ENCODE measurements at regions not wholly inside any gene's neighbourhood (a gene's known extent, or its start where the extent isn't known, plus 50 kb on each side); places are given as distances from the start of the nearest gene placed in this dataset.

DNA sequence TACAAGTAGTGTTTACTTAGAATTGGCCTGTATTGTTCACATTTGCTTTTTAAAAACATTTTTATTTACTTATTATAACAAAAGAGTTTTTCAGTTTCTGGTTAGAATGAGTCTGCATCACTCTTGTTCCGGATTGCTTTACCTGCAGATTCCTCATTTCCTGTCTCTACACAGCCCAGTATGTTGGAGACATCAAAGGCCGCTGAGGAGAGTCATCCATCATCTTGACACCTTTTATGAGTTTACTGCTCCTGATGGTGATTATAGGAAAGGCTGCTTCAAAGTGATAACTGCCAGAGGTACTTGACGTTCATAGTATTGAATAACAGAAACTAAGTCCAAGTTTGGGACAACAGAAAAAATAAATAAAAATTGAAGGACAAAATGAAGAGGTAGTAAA lies 490.5 kb upstream of the CA10 start:
- Mint-ChIP-seq H3K36me3 (ENCODE audit: unreplicated experiment) (no peaks in the 10 kb centered on the region), H3K4me1 (ENCODE audit: unreplicated experiment) (no peaks in the 10 kb centered on the region), H3K27ac (ENCODE audit: unreplicated experiment) (no peak overlapping the region), H3K27me3 (ENCODE audit: unreplicated experiment) (no peaks in the 10 kb centered on the region), H3K9me3 (ENCODE audit: unreplicated experiment) (peaks cover 24% of the 10 kb centered on the region), H3K4me3 (ENCODE audit: unreplicated experiment) (no peak overlapping the region)
- TF ChIP-seq, protein P1, sequence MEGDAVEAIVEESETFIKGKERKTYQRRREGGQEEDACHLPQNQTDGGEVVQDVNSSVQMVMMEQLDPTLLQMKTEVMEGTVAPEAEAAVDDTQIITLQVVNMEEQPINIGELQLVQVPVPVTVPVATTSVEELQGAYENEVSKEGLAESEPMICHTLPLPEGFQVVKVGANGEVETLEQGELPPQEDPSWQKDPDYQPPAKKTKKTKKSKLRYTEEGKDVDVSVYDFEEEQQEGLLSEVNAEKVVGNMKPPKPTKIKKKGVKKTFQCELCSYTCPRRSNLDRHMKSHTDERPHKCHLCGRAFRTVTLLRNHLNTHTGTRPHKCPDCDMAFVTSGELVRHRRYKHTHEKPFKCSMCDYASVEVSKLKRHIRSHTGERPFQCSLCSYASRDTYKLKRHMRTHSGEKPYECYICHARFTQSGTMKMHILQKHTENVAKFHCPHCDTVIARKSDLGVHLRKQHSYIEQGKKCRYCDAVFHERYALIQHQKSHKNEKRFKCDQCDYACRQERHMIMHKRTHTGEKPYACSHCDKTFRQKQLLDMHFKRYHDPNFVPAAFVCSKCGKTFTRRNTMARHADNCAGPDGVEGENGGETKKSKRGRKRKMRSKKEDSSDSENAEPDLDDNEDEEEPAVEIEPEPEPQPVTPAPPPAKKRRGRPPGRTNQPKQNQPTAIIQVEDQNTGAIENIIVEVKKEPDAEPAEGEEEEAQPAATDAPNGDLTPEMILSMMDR (IDR thresholded peaks at IDR 0.05) = no peak
- DNase-seq (ENCODE audit: extremely low spot score, unreplicated experiment) = no peak

- Mint-ChIP-seq H3K27ac (ENCODE audit: unreplicated experiment) (no peak overlapping the region), H3K4me1 (ENCODE audit: unreplicated experiment) (no peaks in the 10 kb centered on the region), H3K27me3 (ENCODE audit: unreplicated experiment) (no peaks in the 10 kb centered on the region), H3K36me3 (ENCODE audit: unreplicated experiment) (no peaks in the 10 kb centered on the region), H3K4me3 (ENCODE audit: unreplicated experiment) (no peak overlapping the region), H3K9me3 (ENCODE audit: unreplicated experiment) (peaks cover 25% of the 10 kb centered on the region)
- TF ChIP-seq, protein P1 (IDR thresholded peaks at IDR 0.05) = no peak
- DNase-seq (ENCODE audit: extremely low spot score, unreplicated experiment) = no peak
Measured at GRCh38 chr17:52647411-52647810, 488.9 kb upstream of the CA10 start.

- TF ChIP-seq, protein P1 (IDR thresholded peaks at IDR 0.05) = no peak
- Mint-ChIP-seq H3K4me1 (ENCODE audit: unreplicated experiment) (no peaks in the 10 kb centered on the region), H3K36me3 (ENCODE audit: unreplicated experiment) (no peaks in the 10 kb centered on the region), H3K4me3 (ENCODE audit: unreplicated experiment) (no peak overlapping the region), H3K27me3 (ENCODE audit: unreplicated experiment) (no peaks in the 10 kb centered on the region), H3K27ac (ENCODE audit: unreplicated experiment) (no peak overlapping the region), H3K9me3 (ENCODE audit: unreplicated experiment) (peaks cover 23% of the 10 kb centered on the region)
- DNase-seq (ENCODE audit: extremely low spot score, unreplicated experiment) = no peak
Measured at GRCh38 chr17:52636443-52636842, 477.9 kb upstream of the CA10 start.

GRCh38 chr17:52606590-52606989 lies 448.1 kb upstream of the CA10 start:
- Mint-ChIP-seq H3K4me1 (ENCODE audit: unreplicated experiment) (no peaks in the 10 kb centered on the region), H3K4me3 (ENCODE audit: unreplicated experiment) (no peak overlapping the region), H3K36me3 (ENCODE audit: unreplicated experiment) (no peaks in the 10 kb centered on the region), H3K27ac (ENCODE audit: unreplicated experiment) (no peak overlapping the region), H3K9me3 (ENCODE audit: unreplicated experiment) (peaks cover 39% of the 10 kb centered on the region), H3K27me3 (ENCODE audit: unreplicated experiment) (no peaks in the 10 kb centered on the region)
- DNase-seq (ENCODE audit: extremely low spot score, unreplicated experiment) = no peak
- TF ChIP-seq, protein P1 (IDR thresholded peaks at IDR 0.05) = no peak

DNA sequence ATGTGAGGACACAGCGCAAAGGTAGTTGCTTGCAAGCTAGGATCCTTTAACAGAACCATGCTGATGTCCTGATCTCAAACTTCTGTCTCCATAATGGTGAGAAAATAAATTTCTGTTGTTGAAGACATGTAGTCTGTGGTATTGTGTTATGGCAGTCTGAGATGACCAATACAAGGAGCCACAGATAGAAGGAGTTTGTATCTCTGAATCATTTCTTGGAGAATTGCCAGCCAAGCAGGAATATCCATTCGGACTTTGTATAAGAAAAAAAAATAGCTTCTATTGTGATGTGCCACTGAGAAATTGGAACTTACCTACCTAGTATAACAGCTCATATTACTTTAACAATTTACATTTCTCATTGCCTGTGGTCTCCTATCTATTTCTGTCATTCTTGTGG lies 447.6 kb upstream of the CA10 start:
- no peaks in the 10 kb centered on the region for H3K36me3 Mint-ChIP-seq (ENCODE audit: unreplicated experiment)
- TF ChIP-seq, protein P1 (IDR thresholded peaks at IDR 0.05) = no peak
- H3K9me3 Mint-ChIP-seq (ENCODE audit: unreplicated experiment) = peaks cover 35% of the 10 kb centered on the region
- H3K27ac Mint-ChIP-seq (ENCODE audit: unreplicated experiment) = no peak overlapping the region
- no peaks in the 10 kb centered on the region for H3K4me1 Mint-ChIP-seq (ENCODE audit: unreplicated experiment)
- H3K4me3 Mint-ChIP-seq (ENCODE audit: unreplicated experiment) = no peak overlapping the region
- DNase-seq (ENCODE audit: extremely low spot score, unreplicated experiment) = no peak
- H3K27me3 Mint-ChIP-seq (ENCODE audit: unreplicated experiment) = no peaks in the 10 kb centered on the region

Measured in osteocyte (in vitro differentiated cells).